ENCODE measurements at regions not wholly inside any gene's neighbourhood (a gene's known extent, or its start where the extent isn't known, plus 50 kb on each side); places are given as distances from the start of the nearest gene placed in this dataset.

DNA sequence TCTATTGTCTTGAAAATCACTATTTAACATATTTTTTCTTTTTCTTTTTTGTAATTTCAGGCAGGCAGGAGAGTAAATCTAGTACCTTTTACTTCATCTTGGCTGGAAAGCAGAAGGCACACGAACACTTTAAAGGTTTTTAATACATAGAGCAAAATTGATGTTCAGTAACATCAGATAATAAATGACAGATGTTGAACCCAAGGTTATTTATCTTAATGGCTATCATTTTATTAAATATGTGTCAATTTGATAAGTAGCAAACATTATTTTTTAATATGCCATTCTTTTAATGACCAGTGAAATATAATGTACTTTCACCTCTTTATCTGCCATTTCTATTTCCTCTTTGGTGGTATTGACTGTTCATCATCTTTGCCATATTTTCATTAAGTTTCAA, 381.2 kb downstream of the ARHGEF28 start:
- Histone ChIP-seq H3K4me3 (ENCODE audit: low read length) (no peak overlapping the region), H3K9me3 (ENCODE audit: low read depth, low read length) (no peaks in the 10 kb centered on the region), H3K4me1 (ENCODE audit: insufficient read depth, low read length) (no peaks in the 10 kb centered on the region), H3K27me3 (ENCODE audit: insufficient read depth, low read length) (peaks cover 4% of the 10 kb centered on the region)

GRCh38 chr5:73999297-73999696, 373.3 kb downstream of the ARHGEF28 start:
- H3K9me3 ChIP-seq (ENCODE audit: low read depth, low read length), result no peaks in the 10 kb centered on the region
- no peaks in the 10 kb centered on the region for H3K27me3 ChIP-seq (ENCODE audit: insufficient read depth, low read length)
- no peaks in the 10 kb centered on the region for H3K4me1 ChIP-seq (ENCODE audit: insufficient read depth, low read length)
- H3K4me3 ChIP-seq (ENCODE audit: low read length), result no peak overlapping the region

GRCh38 chr5:73998489-73998888, 372.5 kb downstream of the ARHGEF28 start:
- no peaks in the 10 kb centered on the region for H3K9me3 ChIP-seq (ENCODE audit: low read depth, low read length)
- H3K4me3 ChIP-seq (ENCODE audit: low read length), result no peak overlapping the region
- H3K4me1 ChIP-seq (ENCODE audit: insufficient read depth, low read length), result no peaks in the 10 kb centered on the region
- no peaks in the 10 kb centered on the region for H3K27me3 ChIP-seq (ENCODE audit: insufficient read depth, low read length)

DNA sequence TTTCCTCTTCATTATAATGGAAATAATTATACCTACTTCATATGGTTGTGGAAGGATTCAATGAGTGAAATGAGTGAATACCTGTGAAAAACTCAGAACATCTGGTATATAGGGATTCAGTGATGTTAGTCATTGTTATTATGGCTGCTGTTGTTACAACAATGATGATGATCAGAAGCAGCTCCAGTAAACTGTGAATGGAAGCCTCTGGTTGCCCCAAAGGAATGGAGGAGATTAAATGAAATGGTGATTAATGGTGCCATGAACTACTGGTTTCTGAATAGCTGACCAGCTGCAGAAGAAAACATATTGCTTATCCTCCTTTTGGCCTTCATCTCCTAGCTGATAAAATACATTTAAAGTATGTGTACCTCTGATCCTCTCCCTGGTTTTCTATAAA, 372.0 kb downstream of the ARHGEF28 start:
- no peaks in the 10 kb centered on the region for H3K27me3 ChIP-seq (ENCODE audit: insufficient read depth, low read length)
- H3K4me3 ChIP-seq (ENCODE audit: low read length), result no peak overlapping the region
- H3K4me1 ChIP-seq (ENCODE audit: insufficient read depth, low read length), result no peaks in the 10 kb centered on the region
- H3K9me3 ChIP-seq (ENCODE audit: low read depth, low read length), result no peaks in the 10 kb centered on the region

- no peaks in the 10 kb centered on the region for H3K9me3 ChIP-seq (ENCODE audit: low read depth, low read length)
- no peak overlapping the region for H3K4me3 ChIP-seq (ENCODE audit: low read length)
- no peaks in the 10 kb centered on the region for H3K4me1 ChIP-seq (ENCODE audit: insufficient read depth, low read length)
Measured at GRCh38 chr5:73996151-73996755, 370.3 kb downstream of the ARHGEF28 start.

DNA sequence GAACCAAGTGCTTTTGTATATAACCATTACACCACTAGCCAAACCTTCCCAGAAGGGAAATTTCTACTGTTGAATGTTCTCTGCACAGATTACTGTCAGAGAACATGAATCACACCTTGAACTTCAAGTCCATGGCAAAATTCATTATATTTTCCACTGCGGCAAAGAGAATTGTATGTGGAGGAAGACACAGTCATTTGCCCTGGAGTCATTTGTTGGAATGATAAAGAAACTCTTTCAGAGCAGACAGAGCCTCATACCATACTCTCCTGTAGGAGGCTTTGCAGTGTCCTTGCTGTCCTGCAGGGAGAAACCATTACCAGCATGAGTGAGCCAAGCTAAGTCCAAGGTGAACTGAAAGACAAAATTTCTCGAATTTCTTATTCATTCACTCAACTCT, 369.0 kb downstream of the ARHGEF28 start:
- Histone ChIP-seq H3K4me1 (ENCODE audit: insufficient read depth, low read length) (no peaks in the 10 kb centered on the region), H3K27me3 (ENCODE audit: insufficient read depth, low read length) (no peaks in the 10 kb centered on the region), H3K4me3 (ENCODE audit: low read length) (no peak overlapping the region), H3K9me3 (ENCODE audit: low read depth, low read length) (no peaks in the 10 kb centered on the region)

More at GRCh38 chr5:73996151-73996755, 370.3 kb downstream of the ARHGEF28 start:
- H3K27me3 ChIP-seq (ENCODE audit: insufficient read depth, low read length), result no peaks in the 10 kb centered on the region
